NCI-H1092 (cell line): ENCODE measurements at regions not wholly inside any gene's neighbourhood (a gene's known extent, or its start where the extent isn't known, plus 50 kb on each side); places are given as distances from the start of the nearest gene placed in this dataset.

ENCODE experiments used
- DNase-seq: peaks from one replicate; lab custom pipeline; 2025; lab: John Stamatoyannopoulos, UW

DNA sequence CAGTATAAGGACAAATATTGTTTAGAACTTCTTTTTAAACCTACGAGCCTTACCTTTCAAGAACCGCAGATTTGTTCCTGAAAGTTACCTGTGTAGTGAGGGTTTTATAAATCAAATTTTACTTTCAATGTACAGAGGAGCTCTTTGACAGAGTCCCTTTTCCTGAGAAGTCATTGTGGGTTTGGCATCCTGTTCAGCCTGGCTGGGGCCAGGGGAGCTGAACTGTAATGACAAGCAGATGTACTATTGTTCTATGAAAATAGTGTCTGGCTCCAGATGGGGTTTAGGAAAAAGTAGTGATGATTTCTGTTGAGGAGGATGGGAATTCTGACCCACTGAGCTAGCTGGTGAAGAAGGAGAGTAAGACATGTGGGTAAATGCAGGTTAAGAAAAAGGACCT, 196.2 kb upstream of the PGRMC2 start:
- no peak for DNase-seq

DNA sequence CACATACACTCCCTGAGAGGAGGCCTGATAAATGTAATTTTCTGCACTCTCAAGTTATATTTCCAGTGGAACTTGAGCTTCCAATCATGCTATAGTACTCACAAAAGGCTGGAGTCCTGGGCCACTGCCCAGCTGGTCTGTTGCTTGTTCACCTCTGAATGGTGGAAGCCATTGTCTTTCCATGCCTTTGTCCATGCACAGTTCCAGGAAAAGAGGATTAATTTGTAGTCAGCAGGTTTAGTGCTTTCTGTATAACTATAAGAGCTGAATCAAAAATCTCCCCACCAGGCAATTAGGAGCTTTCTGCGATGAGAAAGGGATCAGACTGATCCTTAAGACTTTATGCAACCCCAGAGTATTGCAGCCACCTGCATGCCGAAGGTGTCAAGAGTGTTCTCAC, 195.4 kb upstream of the PGRMC2 start:
- DNase-seq, result no peak

DNA sequence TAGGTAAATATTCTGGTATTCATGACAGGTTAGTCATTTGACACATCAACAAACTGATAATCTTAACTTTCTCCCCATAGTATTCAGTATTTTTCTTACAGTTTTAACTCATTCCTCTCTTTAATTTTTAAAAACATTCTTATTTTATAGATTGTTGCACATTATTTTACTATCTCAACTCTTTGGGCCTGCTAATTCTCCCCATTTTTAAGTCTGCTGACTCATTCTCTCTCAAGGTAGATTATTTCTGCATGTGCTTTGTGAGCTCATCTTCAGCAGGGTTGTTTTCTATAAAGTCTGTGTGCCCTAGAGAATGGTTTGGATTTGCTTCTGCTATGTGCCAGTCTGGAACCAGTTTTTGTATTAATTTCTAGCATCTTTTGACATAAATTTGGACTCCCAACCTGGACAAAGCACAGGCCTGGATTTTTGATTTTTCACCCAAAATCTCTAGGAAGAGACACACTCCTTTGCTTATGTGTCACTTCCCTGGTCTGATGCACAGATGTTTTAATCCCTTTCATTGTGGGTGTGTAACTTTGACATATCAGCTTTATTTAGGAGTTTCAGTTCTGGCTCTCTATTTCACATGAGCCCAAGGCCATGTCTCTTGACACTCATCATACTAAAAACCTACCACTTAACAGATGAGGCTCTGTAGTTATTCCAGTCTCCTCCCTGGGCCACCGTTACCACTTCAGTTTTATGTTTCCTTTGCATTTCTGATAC, 194.3 kb upstream of the PGRMC2 start:
- DNase-seq, result no peak

DNA sequence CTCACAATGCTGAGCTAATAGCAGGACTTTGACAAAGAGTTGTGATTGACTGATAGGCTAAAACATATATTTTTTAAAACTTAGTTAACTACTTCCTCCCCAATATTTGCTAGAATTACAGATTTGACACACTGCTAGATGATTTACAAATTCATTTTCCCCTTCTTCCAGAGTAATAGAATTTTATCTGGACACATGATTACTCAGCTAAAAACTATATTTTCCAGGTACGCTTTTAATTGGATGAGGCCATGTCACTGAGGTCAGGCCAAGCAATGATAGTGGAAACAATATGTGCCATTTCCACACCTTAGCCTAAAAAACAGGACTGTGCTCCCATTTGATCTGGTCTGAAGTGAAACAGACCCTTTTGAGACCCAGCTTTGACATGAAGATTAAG, 193.3 kb upstream of the PGRMC2 start:
- DNase-seq, result no peak

DNA sequence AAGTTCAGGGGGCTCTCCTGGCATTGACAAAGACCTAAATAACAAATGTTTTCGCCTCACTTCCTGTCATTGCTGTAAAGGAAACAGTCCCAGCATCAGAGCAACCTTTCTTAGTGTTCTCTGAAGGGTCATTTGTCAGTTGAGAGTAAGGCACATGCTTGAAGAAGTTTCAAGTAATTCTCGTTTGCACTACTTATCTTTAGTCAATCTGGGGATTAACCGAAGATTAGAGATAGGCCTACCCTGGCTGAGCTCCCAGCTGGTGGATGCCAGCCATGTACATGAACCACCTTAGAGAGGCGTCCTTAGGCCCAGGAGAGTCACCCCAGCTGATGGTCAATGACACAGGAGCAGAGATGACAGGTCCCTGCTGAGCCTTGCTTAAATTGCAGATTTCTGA, 189.9 kb upstream of the PGRMC2 start:
- no peak for DNase-seq

DNA sequence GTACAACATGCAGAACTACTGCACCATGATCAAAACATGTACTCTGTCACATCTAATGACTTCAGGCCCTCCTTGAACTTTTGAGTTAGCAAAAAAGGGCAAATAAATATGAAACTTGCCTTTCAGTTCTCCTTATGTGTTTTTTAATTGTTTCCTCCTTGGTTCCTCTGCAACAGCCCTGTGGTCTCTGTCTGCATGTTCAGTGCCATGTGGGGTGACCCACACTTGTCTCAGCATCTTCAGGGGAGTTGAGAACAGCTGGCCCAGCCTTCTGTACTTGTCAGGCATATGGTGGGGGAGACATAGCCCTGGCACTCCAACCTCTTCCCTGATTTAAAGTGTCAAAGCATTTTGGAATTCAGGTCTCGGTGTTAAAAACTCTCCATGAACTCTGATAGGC, 188.0 kb upstream of the PGRMC2 start:
- no peak for DNase-seq

DNA sequence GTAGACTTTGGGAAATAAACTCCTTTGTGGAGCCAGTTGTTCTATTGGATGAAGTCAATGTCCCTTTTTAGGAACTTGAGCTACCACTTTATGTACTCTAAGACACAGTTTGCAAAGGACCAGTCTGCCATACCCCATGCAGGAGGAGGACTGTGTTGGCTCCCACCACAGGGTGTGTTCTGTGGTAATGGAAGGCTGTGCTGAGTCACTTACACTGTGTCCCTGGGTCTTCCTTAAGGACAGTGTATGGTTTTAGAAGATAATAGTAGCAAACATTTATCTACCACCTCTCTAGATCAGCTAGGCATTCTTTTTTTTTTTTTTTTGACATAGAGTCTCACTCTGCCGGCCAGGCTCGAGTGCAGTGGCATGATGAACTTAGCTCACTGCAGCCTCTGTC, 184.0 kb upstream of the PGRMC2 start:
- no peak for DNase-seq

DNA sequence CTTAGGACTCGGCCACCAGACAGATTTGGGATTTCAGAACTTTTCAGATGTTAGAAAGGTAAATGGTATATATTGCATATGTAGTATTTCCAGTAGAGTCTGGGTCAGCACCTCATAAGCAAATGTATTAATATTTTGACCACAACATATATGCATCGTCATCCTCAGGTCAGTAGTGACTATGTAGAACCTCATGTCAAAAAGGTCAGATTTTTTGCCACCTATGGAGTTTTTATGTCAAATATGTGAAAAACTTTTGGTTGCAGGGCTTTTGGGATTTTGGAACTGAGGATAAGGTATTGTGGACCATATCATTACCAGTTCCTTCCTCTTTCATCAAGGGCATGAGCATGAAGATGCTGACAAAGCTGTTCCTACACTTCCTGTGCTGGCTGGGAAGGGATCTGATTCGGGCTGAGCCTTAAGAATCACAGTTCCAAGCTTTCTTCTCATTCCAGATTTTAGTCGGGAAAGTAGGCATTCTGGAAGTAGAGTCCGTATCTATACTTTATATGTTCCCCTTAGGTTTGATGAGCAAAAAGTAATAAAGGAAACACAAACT, 183.0 kb upstream of the PGRMC2 start:
- no peak for DNase-seq

DNA sequence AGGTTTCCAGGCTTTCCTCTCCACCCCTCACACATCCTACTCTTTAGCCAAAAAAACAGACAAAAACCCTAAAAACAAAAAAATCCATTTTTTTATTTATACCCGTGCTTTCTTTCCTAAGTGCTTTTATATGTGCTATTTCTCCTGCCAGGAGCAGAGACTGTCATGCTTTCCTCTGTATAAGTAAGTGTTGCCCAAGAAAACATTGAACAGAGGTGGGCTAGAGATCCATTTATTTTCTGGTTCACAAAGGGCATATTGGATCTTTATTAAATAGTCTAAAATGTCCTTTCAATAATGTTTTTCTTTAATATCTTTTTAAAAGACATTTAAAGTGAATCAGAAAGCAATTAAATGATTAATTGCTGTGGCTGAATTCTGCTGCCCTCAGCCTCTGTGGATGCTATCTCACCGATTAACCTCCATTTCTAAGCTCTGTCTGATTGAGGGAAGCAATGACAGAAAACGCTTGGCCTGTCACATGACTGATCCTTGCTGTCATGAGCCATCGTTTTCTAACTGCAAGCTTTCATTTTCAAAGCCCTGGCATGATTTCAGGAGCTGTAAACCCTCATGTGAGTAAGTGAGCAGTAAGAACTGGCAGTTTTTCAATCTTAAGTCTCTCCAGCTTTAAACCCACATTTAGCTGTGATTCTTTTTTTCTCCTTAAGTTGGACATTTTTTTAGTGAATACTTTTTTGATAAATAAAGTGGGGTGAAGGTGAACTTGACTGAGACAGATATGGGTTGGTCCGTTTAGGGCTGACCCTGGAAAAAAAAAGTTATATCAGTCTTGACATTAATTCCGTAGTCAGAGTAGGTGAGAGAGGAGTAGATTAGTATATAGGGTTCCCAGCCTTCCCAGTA, 180.7 kb upstream of the PGRMC2 start:
- no peak for DNase-seq

DNA sequence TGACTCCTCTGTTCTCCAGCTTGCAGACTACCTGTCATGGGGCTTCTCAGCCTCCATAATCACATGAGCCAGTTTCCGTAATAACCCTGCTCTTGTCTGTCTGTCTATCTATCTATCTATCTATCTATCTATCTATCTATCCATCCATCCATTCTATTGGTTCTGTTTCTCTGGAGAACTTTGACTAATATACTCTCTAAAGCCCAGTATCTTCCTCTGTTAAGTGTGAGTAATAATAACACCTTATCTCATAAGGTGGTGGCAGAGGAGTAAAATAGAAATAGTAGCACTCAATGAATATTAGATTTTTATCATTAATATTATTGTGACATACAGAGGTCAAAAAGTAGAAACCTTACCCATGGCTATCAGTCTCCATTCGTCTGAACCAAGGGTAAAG, 177.9 kb upstream of the PGRMC2 start:
- no peak for DNase-seq

DNA sequence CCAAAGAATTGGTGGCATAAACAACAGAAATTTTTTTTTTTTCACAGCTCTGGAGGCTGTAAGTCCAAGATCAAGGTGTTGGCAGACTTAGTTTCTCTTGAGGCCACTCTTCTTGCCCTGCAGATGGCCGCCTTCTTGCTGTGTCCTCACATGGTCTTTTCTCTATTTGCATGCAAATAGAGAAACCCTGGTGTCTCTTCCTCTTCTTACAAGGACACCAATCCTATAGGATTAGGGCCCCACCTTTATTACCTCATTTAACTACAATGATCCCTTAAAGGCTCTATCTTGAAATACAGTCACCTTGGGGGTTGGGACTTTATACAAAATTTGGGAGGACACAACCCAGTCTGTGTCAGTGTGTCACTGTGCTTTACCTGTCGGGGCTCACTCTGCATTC, 175.4 kb upstream of the PGRMC2 start:
- DNase-seq, result no peak

DNA sequence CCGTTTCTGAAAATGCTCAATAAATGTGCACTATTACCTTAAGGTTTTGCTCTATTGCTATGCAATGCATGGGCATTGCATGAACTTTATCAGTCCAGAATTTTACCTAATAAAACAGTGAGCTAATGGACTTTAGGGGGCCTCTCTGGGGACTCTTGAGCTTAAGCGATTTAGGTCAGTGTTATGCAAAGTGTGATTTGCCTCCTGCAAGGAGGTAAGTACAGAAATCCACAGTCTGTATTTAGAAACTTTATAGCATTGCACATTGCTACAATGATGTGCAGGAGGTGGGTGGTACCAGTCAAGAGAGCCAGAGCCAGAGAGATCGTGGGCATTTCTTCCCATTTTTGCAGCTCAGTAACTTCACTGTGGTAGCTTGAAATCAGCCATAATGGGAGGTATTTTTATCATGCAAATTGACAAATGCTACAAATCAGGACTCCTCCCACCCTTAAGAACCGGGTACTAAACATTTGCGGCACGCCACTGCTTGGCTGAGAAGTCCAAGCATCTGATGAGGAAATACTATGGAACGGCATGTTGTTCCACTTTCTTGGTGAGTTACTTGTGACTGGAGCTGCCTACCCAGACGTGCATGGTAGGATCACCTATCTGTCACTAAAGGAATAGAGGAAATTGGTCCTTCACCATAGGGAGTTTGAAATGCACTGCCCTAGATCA, 174.6 kb upstream of the PGRMC2 start:
- DNase-seq, result no peak

DNA sequence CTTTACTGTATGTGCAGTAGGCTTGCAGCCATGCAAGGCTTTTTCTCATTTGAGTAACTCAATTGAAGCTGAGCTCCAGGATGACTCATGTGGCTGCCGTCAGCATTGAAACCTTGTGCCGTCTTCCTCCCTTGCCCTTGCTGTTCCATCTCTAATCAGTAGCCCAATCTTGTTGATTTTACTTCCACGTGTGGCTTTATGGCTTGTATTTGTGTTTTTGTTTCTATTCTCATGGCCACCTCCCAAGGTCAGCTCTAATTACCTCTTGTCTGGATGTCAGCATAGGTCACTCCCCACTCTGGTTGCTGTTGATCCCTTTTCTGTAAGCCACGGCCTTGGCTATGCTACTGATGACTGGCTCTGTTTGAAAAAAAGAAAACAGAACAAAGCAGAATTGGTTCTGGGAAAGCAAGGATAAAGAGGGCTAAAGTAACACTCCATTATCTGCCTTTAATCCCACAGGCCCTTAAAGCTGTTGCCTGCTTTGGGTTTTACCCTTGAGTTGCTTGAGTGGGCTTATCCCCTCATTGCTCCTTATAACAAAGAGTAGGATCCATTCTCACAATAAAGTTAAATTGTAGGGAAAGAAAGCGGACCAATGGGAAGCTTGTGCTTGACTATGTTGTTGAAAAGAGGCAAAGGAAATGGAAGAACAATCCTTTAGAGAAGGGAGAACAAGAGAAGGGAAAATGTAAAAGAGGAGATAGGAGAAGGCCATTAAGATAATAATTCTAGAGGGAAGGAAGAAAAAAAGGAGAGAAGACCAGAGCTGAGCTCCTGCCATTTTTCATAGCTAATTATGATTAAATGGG, 173.9 kb upstream of the PGRMC2 start:
- no peak for DNase-seq

DNA sequence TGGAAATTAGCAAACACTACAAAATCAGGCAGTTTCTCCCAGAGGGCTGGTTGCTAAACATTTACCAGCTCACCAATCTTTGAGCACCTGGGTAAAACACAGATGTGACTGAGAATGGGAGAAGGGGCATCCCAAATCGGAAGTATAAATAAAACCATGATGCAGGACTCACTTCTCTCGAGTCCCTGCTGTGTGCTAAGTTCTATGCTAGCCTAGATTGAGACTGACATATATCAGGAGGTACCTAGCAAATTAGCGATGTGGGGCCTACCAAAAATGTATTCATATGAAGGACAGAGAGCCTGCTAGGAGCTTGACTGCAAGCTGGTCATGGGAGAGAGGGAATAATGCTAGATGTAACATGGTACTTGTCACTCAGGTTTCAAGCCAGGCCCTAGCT, 171.9 kb upstream of the PGRMC2 start:
- DNase-seq, result no peak

DNA sequence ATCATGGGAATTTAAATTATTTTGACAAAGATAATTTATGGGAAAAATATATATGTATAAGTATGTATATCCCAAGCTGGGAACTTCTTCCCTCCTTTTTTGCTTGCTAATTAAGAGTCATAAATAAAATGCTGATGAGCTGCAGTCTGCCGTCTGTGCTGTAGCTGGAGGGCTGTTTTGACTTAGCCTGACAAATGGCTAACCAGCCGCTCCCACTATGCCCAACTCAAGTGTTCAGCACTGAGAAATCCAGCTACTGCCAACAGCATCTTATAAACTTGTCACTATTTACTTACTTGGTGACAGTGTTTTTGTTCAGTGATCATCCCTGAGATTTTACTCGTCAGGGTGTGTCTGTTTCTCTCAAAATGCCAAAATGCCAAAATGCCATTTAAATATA, 171.2 kb upstream of the PGRMC2 start:
- DNase-seq, result no peak

DNA sequence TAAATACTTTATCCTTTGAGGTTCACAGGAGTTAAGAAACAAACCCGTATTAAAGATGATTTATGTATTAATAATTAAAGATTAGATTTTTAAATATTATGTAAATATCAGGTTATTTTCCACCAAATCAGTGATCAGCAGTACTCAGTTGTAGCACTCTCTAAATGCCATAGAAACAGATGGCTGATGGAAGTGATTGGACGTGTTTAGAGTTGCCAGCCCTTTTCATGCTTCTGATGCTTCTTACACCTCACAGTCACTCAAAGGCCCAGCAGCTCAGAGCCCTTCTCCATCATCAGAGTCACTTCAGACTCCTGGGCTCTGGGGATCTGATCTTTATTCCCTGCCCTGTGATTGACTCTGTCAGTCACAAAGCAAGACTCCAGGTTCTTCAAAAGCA, 170.1 kb upstream of the PGRMC2 start:
- no peak for DNase-seq

DNA sequence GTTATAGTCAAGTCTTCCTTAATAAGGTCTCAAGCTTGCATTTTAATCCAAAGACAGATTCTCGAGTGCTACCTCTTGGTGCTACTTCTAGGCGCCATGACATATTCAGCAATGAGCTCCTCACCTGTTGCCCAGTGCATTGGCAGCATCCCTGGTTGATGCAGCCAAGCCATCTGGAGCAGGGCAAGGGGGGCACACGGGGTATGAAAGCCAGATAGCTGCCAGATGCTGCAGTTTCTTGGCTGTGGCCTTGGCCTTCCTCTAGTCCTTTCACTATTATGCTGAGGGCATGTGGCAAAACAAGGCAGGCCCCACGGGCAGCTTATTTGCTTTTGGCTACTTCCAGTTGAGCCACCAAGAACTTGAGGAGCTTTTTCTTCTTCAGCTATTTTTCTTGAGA, 168.6 kb upstream of the PGRMC2 start:
- no peak for DNase-seq

DNA sequence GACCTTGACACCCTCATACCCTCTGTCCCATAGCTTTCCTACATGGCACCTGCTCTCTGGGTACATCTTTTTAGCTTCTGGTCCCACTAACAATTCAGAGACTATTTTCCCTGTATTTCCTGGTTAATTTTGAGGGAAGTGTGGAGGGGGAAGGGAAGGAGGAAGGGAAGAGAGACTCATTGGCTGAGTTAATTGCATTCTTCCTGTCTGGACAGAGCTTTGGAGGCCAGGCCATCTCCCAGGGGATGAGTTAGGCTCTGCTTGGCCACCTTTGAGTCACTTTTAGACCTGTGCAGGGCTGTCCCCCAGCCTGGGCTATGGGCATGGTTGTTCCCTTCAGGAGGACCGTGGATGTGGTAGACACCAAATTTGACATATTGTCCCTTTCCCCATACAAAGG, 167.9 kb upstream of the PGRMC2 start:
- DNase-seq, result no peak

DNA sequence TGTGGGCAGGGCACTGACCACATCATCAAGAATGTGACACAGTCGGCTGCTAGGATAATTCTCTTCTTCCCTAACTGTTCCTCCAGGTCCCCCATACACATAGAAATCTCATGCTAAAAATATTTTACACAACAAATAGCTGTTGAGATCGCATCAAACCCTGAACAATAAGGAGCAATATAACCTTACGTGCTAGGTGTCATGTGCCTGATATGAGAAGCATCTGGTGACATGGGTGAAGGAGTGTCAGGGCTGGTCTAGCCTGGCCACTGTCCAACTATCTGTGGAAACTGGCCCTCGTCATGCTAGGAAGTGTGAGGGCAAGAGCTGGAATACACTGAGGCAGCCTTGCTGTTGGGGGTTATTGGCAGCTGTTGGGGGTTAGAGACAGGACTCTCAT, 167.3 kb upstream of the PGRMC2 start:
- DNase-seq, result no peak

DNA sequence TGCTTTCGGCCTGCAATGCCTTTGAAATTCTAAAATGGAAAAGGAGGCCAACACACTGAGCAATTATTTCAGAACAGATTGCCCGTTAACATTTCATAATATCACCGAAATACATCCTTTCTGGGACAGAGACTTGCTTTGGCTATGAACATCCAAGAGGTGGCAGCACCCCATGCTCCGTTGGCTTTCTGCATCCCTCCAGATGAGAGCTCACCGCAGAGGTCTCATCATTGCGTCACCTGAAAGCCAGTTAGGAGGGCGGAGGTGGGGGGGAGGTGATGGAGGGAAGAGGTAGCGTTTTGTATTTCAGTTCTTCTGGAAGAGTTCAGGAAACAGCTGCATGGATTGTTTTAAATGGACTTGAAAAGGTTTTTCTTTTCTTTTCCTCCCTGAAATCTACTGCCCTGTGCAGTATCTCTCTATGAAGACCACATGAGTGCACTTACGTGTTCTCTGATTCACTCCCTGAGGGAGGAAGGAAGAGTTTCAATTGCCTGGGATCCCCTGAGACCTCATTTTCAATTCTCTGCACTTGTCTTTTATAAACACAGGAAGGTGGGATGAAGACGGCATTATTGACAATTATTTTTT, 166.8 kb upstream of the PGRMC2 start:
- DNase-seq, result peak; percentile 82

DNA sequence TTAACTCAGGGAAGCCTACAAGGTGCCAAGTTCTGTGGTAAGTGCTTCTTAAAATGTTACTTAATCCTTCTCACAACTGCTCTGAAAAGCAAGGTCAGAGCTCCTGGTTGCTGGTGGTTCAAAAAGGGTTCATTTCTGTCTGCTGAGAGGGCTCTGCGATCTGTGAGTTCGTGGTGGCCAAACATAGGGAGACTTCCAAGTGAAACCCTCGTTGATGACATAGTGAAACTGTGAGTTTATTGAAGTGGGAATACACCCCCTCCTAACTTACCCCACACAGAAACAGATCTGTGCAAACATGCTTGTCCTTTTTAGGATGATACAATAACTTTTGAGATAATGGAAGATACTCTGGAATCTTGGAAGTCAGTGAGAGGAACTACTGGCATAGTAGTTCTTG, 164.8 kb upstream of the PGRMC2 start:
- DNase-seq, result no peak
